IMR-90 (cell line): ENCODE measurements at regions not wholly inside any gene's neighbourhood (a gene's known extent, or its start where the extent isn't known, plus 50 kb on each side); places are given as distances from the start of the nearest gene placed in this dataset.

Experiments used
- ATAC-seq: fragments of 200-7000 bp; cut with Tn5 transposase; 2 replicates; pipeline ENCODE4 v1.9.1; 2020; ENCODE audit warnings: low read depth, mild to moderate bottlenecking, moderate library complexity
- BruUV-seq: library from RNA; stranded (reverse); fragments of 400-500 nt; replicated peaks from 2 replicates; lab custom pipeline; 2021; lab: Mats Ljungman, UMichigan
- CTCF ChIA-PET: fragments of 300-600 bp; formaldehyde crosslinking; extraction: SDS; loops from one replicate; lab custom pipeline; 2021; ENCODE audit warnings: antibody characterized with exemption; lab: Yijun Ruan, JAX
- POLR2A ChIA-PET: fragments of 300-600 bp; sonication (Branson Sonifier 250); formaldehyde crosslinking; loops from one replicate; lab custom pipeline; 2022; ENCODE audit warnings: antibody characterized with exemption; ENCODE audit not compliant: unreplicated experiment; lab: Charles Lee
- DNase-seq: peaks from one replicate; pipeline ENCODE4 v3.0.0; 2013
- H2AFZ ChIP-seq: replicated peaks from 2 replicates; pipeline ENCODE3; 2013; ENCODE audit warnings: low read length, mild to moderate bottlenecking; ENCODE audit not compliant: poor library complexity
- H2AK5ac ChIP-seq: 2 replicates; pipeline ENCODE4 v1.6.1; 2013; ENCODE audit warnings: low read depth, low read length, inconsistent platforms
- H2AK9ac ChIP-seq: replicated peaks from 2 replicates; pipeline ENCODE3; 2013; ENCODE audit warnings: mild to moderate bottlenecking, low read depth, low read length, moderate library complexity; ENCODE audit not compliant: poor library complexity
- H2BK120ac ChIP-seq: 2 replicates; pipeline ENCODE4 v1.6.1; 2013; ENCODE audit warnings: low read depth, low read length, inconsistent platforms
- H2BK15ac ChIP-seq: 3 replicates; pipeline ENCODE4 v1.6.1; 2013; ENCODE audit warnings: low read depth, low read length, inconsistent platforms
- H2BK20ac ChIP-seq: 2 replicates; pipeline ENCODE4 v1.6.1; 2013; ENCODE audit warnings: low read depth, mild to moderate bottlenecking, inconsistent platforms, low read length, moderate library complexity
- H2BK5ac ChIP-seq: 2 replicates; pipeline ENCODE4 v1.6.1; 2013; ENCODE audit warnings: mild to moderate bottlenecking, low read depth, low read length, inconsistent platforms; ENCODE audit not compliant: poor library complexity, severe bottlenecking
- H3K14ac ChIP-seq: replicated peaks from 2 replicates; pipeline ENCODE4 v1.6.1; 2013; ENCODE audit warnings: low read depth, low read length, inconsistent platforms
- H3K18ac ChIP-seq: 2 replicates; pipeline ENCODE4 v1.6.1; 2013; ENCODE audit warnings: low read depth, low read length, control low read depth
- H3K23ac ChIP-seq: 2 replicates; pipeline ENCODE4 v1.6.1; 2013; ENCODE audit warnings: low read depth, low read length, inconsistent platforms
- H3K27ac ChIP-seq: 2 replicates; pipeline ENCODE4 v1.5.1; 2013; ENCODE audit warnings: mild to moderate bottlenecking, control low read depth, low read length; ENCODE audit not compliant: insufficient read depth
- H3K27me3 ChIP-seq: 2 replicates; pipeline ENCODE4 v1.6.1; 2013; ENCODE audit warnings: low read length; ENCODE audit not compliant: control insufficient read depth, insufficient read depth
- H3K36me3 ChIP-seq: 2 replicates; pipeline ENCODE4 v1.6.1; 2013; ENCODE audit warnings: low read length, mixed read lengths; ENCODE audit not compliant: control insufficient read depth, insufficient read depth
- H3K4ac ChIP-seq: 2 replicates; pipeline ENCODE4 v1.6.1; 2013; ENCODE audit warnings: low read depth, low read length, inconsistent platforms
- H3K4me1 ChIP-seq: 2 replicates; pipeline ENCODE4 v1.6.1; 2013; ENCODE audit warnings: low read length, mixed read lengths; ENCODE audit not compliant: control insufficient read depth, insufficient read depth
- H3K4me2 ChIP-seq: 2 replicates; pipeline ENCODE4 v1.6.1; 2013; ENCODE audit warnings: low read depth, mild to moderate bottlenecking, control low read depth, low read length, moderate library complexity
- H3K4me3 ChIP-seq: 2 replicates; pipeline ENCODE4 v1.5.1; 2013; ENCODE audit warnings: low read depth, mild to moderate bottlenecking, control low read depth, low read length, moderate library complexity; ENCODE audit not compliant: insufficient read depth
- H3K56ac ChIP-seq: 2 replicates; pipeline ENCODE4 v1.6.1; 2013; ENCODE audit warnings: low read length, inconsistent platforms; ENCODE audit not compliant: insufficient read depth; ENCODE audit errors: extremely low read depth
- H3K79me1 ChIP-seq, 2 experiments: 2 replicates each; pipeline ENCODE4 v1.6.1; 2013; ENCODE audit warnings: low read length in 2 of 2, inconsistent platforms in 1 of 2, low read depth in 1 of 2
- H3K9ac ChIP-seq: 2 replicates; pipeline ENCODE4 v1.6.1; 2013; ENCODE audit warnings: low read depth, low read length, control low read depth
- H3K9me1 ChIP-seq: 2 replicates; pipeline ENCODE4 v1.6.1; 2013; ENCODE audit warnings: low read length, inconsistent platforms; ENCODE audit not compliant: insufficient read depth
- H3K9me3 ChIP-seq: 2 replicates; pipeline ENCODE4 v1.6.1; 2013; ENCODE audit warnings: low read length; ENCODE audit not compliant: control insufficient read depth, insufficient read depth
- H4K20me1 ChIP-seq: 2 replicates; pipeline ENCODE4 v1.6.1; 2013; ENCODE audit warnings: low read length, inconsistent platforms; ENCODE audit not compliant: insufficient read depth
- H4K5ac ChIP-seq: 2 replicates; pipeline ENCODE4 v1.6.1; 2013; ENCODE audit warnings: mild to moderate bottlenecking, low read depth, low read length, control low read depth
- H4K8ac ChIP-seq, 2 experiments: 2 replicates each; pipeline ENCODE4 v1.6.1; 2013; ENCODE audit warnings: low read depth in 2 of 2, low read length in 2 of 2, control low read depth in 1 of 2, inconsistent platforms in 1 of 2
- H4K91ac ChIP-seq: 2 replicates; pipeline ENCODE4 v1.6.1; 2013; ENCODE audit warnings: low read depth, low read length, inconsistent platforms; ENCODE audit not compliant: insufficient read depth
- BHLHE40 ChIP-seq: fragments of 150-350 bp; IDR thresholded peaks from 2 replicates; pipeline ENCODE4 v1.6.1; 2016; ENCODE audit warnings: mild to moderate bottlenecking, low read depth, low read length
- CEBPB ChIP-seq: IDR thresholded peaks from 2 replicates; pipeline ENCODE4 v1.6.1; 2012; ENCODE audit warnings: low read depth, low read length, improper control_type of control experiment
- CHD1 ChIP-seq: IDR thresholded peaks from 2 replicates; pipeline ENCODE4 v1.6.1; 2012; ENCODE audit warnings: low read depth, low read length, improper control_type of control experiment
- FOS ChIP-seq: fragments of 150-350 bp; IDR thresholded peaks from 2 replicates; pipeline ENCODE4 v1.6.1; 2016; ENCODE audit warnings: low read depth, low read length
- MAZ ChIP-seq: IDR thresholded peaks from 2 replicates; pipeline ENCODE4 v1.6.1; 2012; ENCODE audit warnings: low read depth, mild to moderate bottlenecking, low read length, improper control_type of control experiment, moderate library complexity, borderline replicate concordance
- MXI1 ChIP-seq: IDR thresholded peaks from 2 replicates; pipeline ENCODE4 v1.6.1; 2012; ENCODE audit warnings: low read depth, mild to moderate bottlenecking, low read length, moderate library complexity, borderline replicate concordance
- NFE2L2 ChIP-seq: fragments of 150-350 bp; IDR thresholded peaks from 2 replicates; pipeline ENCODE4 v1.6.1; 2016; ENCODE audit warnings: low read depth, mild to moderate bottlenecking, low read length
- RCOR1 ChIP-seq: IDR thresholded peaks from 2 replicates; pipeline ENCODE4 v1.6.1; 2012; ENCODE audit warnings: mild to moderate bottlenecking, low read length, improper control_type of control experiment; ENCODE audit not compliant: insufficient replicate concordance
- RFX5 ChIP-seq: IDR thresholded peaks from 2 replicates; pipeline ENCODE4 v1.8.0; 2012; ENCODE audit warnings: low read depth, mild to moderate bottlenecking, low read length, moderate library complexity
- SMC3 ChIP-seq: fragments of 150-350 bp; IDR thresholded peaks from 2 replicates; pipeline ENCODE4 v1.6.1; 2016; ENCODE audit warnings: low read depth, mild to moderate bottlenecking, antibody characterized with exemption, low read length, moderate library complexity
- WGBS, 2 experiments: methylation state at CpG; one replicate each; pipeline versions ENCODE4 v1.1.5 to v1.1.7; 2013; ENCODE audit warnings: missing lambda C conversion rate in 2 of 2; ENCODE audit not compliant: insufficient read length in 1 of 2; ENCODE audit errors: extremely low coverage in 2 of 2; 5-methylcytosine and 5-hydroxymethylcytosine counted together
- dilution Hi-C: fragments of 300-500 bp; cut with HindIII; formaldehyde crosslinking; loops from one replicate; pipeline ENCODE4 v1.14.3; 2018; ENCODE audit warnings: low sequenced_read_pairs; ENCODE audit not compliant: unreplicated experiment
- in situ Hi-C: fragments of 300-500 bp; cut with MboI; formaldehyde crosslinking; loops from 3 replicates; pipeline ENCODE4 v1.14.3; 2019; ENCODE audit warnings: low sequenced_read_pairs, inconsistent platforms, mixed read lengths
- intact Hi-C: fragments of 100-400 bp; cut with micrococcal nuclease; formaldehyde crosslinking; loops from 2 replicates; pipeline ENCODE4 v1.10.0; 2022
- TF ChIP-seq, protein P1 (sequence below): fragments of 150-350 bp; IDR thresholded peaks from 2 replicates; pipeline ENCODE4 v1.6.1; 2016; ENCODE audit warnings: low read depth, mild to moderate bottlenecking, low read length, moderate library complexity, borderline replicate concordance
- TF ChIP-seq, protein P2 (sequence below): fragments of 150-350 bp; IDR thresholded peaks from 2 replicates; pipeline ENCODE4 v1.6.1; 2017; ENCODE audit warnings: mild to moderate bottlenecking, antibody characterized with exemption, low read length, low read depth

DNA sequence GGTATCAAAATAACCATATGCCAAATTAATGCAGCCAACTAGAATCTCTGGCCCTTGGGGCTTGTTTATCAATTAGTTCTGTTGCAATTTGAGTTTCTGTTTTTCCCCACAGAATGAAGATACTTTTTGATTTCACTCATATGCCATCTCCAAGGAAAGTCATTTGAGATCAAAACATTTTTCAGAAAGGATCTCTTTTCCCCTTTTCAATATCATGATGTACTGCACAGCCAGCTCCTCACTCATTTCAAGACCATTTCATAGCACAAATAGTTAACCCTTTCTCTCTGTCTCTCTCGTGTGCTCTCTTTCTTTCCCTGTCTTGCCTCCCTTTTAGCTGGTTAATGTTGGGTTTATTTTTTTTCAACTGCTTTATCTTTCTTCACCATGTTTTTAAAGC lies 387.3 kb downstream of the STK39 start:
- no peak overlapping the region for H3K56ac ChIP-seq
- H4K20me1 ChIP-seq = no peaks in the 10 kb centered on the region
- no peak overlapping the region for H3K4ac ChIP-seq
- no peak overlapping the region for H3K23ac ChIP-seq
- no peak overlapping the region for H2BK20ac ChIP-seq
- POLR2A ChIA-PET = no interaction called here
- H2BK5ac ChIP-seq = no peak overlapping the region
- H2AK5ac ChIP-seq = no peak overlapping the region
- TF ChIP-seq FOS (no peak), CHD1 (no peak), NFE2L2 (no peak), RFX5 (no peak), RCOR1 (no peak), MAZ (no peak), CEBPB (no peak), SMC3 (no peak), BHLHE40 (no peak), MXI1 (no peak)
- TF ChIP-seq, protein P1, sequence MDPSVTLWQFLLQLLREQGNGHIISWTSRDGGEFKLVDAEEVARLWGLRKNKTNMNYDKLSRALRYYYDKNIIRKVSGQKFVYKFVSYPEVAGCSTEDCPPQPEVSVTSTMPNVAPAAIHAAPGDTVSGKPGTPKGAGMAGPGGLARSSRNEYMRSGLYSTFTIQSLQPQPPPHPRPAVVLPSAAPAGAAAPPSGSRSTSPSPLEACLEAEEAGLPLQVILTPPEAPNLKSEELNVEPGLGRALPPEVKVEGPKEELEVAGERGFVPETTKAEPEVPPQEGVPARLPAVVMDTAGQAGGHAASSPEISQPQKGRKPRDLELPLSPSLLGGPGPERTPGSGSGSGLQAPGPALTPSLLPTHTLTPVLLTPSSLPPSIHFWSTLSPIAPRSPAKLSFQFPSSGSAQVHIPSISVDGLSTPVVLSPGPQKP = no peak
- TF ChIP-seq, protein P2, sequence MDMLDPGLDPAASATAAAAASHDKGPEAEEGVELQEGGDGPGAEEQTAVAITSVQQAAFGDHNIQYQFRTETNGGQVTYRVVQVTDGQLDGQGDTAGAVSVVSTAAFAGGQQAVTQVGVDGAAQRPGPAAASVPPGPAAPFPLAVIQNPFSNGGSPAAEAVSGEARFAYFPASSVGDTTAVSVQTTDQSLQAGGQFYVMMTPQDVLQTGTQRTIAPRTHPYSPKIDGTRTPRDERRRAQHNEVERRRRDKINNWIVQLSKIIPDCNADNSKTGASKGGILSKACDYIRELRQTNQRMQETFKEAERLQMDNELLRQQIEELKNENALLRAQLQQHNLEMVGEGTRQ = no peak
- H3K27ac ChIP-seq = no peak overlapping the region
- intact Hi-C loops = no loop called here
- H3K9me3 ChIP-seq = no peaks in the 10 kb centered on the region
- no peak overlapping the region for H2BK15ac ChIP-seq
- no peak overlapping the region for H2BK120ac ChIP-seq
- H3K79me1 ChIP-seq = no peaks in the 10 kb centered on the region
- H3K14ac ChIP-seq = no peak overlapping the region
- H3K9ac ChIP-seq = no peak overlapping the region
- no peak overlapping the region for H2AK9ac ChIP-seq
- no peak overlapping the region for H3K4me3 ChIP-seq
- H3K18ac ChIP-seq = no peak overlapping the region
- ATAC-seq = no peak
- no CpG with 5 or more reads among the region's 1 CpG for WGBS, 2 experiments
- CTCF ChIA-PET = interaction anchor here (0.6 kb wide), 1 partner anchor 860 kb away, joined by 4 read pairs; no protein-coding TSS in a partner anchor
- H4K91ac ChIP-seq = no peak overlapping the region
- in situ Hi-C loops = no loop called here
- no peaks in the 10 kb centered on the region for H3K27me3 ChIP-seq
- no peaks in the 10 kb centered on the region for H3K9me1 ChIP-seq
- H4K5ac ChIP-seq = no peak overlapping the region
- dilution Hi-C loops = no loop called here
- BruUV-seq = no TSS peak
- H3K36me3 ChIP-seq = no peaks in the 10 kb centered on the region
- no peak overlapping the region for H4K8ac ChIP-seq
- no peaks in the 10 kb centered on the region for H3K4me1 ChIP-seq
- no peak overlapping the region for H3K4me2 ChIP-seq
- DNase-seq = no peak
- H2AFZ ChIP-seq = no peak overlapping the region
